DND-41 (cell line): ENCODE measurements at regions not wholly inside any gene's neighbourhood (a gene's known extent, or its start where the extent isn't known, plus 50 kb on each side); places are given as distances from the start of the nearest gene placed in this dataset.
A peak's percentile ranks its signal among the peaks of the same experiment; 100 is the strongest.

Source experiments
- ATAC-seq: fragments of 200-7000 bp; cut with Tn5 transposase; 3 replicates; pipeline ENCODE4 v1.9.1; 2021; ENCODE audit warnings: low read depth; ENCODE audit not compliant: insufficient read depth
- DNase-seq: peaks from one replicate; pipeline ENCODE4 v3.0.0-alpha.2; 2020
- H2AFZ ChIP-seq: 2 replicates; pipeline ENCODE4 v1.6.0; 2012; ENCODE audit warnings: low read depth, low read length
- H3K27ac ChIP-seq: 2 replicates; pipeline ENCODE4 v1.5.1; 2012; ENCODE audit warnings: low read length, inconsistent platforms
- H3K27me3 ChIP-seq: fragments of 200-600 bp; sonication (generic); 2 replicates; pipeline ENCODE4 v1.6.0; 2012; ENCODE audit warnings: low read length, mild to moderate bottlenecking, inconsistent platforms; ENCODE audit not compliant: insufficient read depth, poor library complexity
- H3K36me3 ChIP-seq: 2 replicates; pipeline ENCODE4 v1.5.1; 2012; ENCODE audit warnings: low read length, inconsistent platforms; ENCODE audit not compliant: insufficient read depth
- H3K4me1 ChIP-seq: 2 replicates; pipeline ENCODE4 v1.5.1; 2012; ENCODE audit warnings: mild to moderate bottlenecking, low read length; ENCODE audit not compliant: insufficient read depth
- H3K4me2 ChIP-seq: 2 replicates; pipeline ENCODE4 v1.6.0; 2012; ENCODE audit warnings: mild to moderate bottlenecking, moderate library complexity, low read length, inconsistent platforms; ENCODE audit not compliant: insufficient read depth
- H3K4me3 ChIP-seq, 2 experiments: fragments of 200-600 bp in 1 of 2; shearing (Covaris generic) in 1 of 2; 2 replicates each; pipeline ENCODE4 v1.5.1; 2012 to 2016; ENCODE audit warnings: inconsistent platforms in 2 of 2, low read length in 2 of 2, mild to moderate bottlenecking in 2 of 2, low read depth in 1 of 2, moderate library complexity in 1 of 2
- H3K79me2 ChIP-seq: 2 replicates; pipeline ENCODE4 v1.6.0; 2012; ENCODE audit warnings: low read length, inconsistent platforms; ENCODE audit not compliant: insufficient read depth
- H3K9ac ChIP-seq: 2 replicates; pipeline ENCODE4 v1.6.0; 2012; ENCODE audit warnings: low read depth, mild to moderate bottlenecking, inconsistent platforms, low read length, moderate library complexity
- H3K9me3 ChIP-seq: 2 replicates; pipeline ENCODE4 v1.5.1; 2012; ENCODE audit warnings: low read length, moderate library complexity, mild to moderate bottlenecking, inconsistent platforms; ENCODE audit not compliant: insufficient read depth, severe bottlenecking
- H4K20me1 ChIP-seq: 2 replicates; pipeline ENCODE4 v1.6.0; 2012; ENCODE audit warnings: low read length; ENCODE audit not compliant: insufficient read depth
- EZH2 ChIP-seq: IDR thresholded peaks from 3 replicates; pipeline ENCODE4 v1.6.1; 2012; ENCODE audit warnings: borderline replicate concordance, low read depth, mild to moderate bottlenecking, moderate library complexity, low read length, inconsistent platforms; ENCODE audit not compliant: severe bottlenecking
- TF ChIP-seq, protein P1 (sequence below): IDR thresholded peaks from 2 replicates; pipeline ENCODE4 v1.5.1; 2012; ENCODE audit warnings: borderline replicate concordance, low read length, moderate library complexity, mild to moderate bottlenecking; ENCODE audit not compliant: poor library complexity, severe bottlenecking; ENCODE audit errors: extremely low read depth

DNA sequence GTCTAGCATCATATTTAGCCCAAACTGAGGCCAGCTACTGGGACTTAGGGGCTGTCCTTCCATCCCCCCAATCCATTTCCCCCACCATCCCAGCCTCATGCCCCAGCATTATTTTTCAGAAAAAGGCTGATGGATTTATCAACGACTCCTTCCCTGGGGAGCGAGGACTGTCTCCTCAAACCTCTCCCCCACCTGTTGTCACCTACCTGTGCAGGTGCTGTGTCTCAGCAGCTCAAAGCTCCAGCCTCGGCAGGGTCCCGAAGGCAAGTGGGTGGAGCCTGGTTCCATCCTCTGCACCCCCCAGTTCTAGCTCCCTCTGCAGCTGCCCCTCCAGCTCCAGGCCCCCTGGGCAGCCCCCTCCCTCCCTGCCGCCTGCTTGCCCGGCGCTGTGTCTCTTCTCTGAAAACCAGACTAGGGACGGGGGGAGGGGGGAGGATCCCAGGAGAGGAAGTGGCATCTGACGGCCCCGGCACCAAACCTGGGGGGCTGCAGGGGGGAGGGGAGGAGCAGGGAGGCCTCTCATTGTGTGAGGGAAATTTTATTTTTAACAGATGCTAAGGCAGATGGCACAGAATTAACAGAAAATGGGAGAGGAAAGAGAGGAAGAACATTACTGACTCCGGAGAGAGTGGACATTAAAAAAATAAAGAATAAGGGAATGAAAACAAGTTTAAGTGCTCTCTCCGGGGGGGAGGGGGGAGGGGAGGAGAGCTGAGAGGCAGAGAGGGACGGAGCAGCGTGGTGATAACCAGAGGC, 61.7 kb upstream of the PAX2 start:
- no peak overlapping the region for H3K27ac ChIP-seq
- 0 out of 2 replicates have a peak overlapping the region, but pooled peaks have one; percentile 15 for H3K4me2 ChIP-seq
- peak; percentile 66 for DNase-seq
- H3K4me3 ChIP-seq = no peak overlapping the region
- no peak for TF ChIP-seq EZH2
- TF ChIP-seq, protein P1, sequence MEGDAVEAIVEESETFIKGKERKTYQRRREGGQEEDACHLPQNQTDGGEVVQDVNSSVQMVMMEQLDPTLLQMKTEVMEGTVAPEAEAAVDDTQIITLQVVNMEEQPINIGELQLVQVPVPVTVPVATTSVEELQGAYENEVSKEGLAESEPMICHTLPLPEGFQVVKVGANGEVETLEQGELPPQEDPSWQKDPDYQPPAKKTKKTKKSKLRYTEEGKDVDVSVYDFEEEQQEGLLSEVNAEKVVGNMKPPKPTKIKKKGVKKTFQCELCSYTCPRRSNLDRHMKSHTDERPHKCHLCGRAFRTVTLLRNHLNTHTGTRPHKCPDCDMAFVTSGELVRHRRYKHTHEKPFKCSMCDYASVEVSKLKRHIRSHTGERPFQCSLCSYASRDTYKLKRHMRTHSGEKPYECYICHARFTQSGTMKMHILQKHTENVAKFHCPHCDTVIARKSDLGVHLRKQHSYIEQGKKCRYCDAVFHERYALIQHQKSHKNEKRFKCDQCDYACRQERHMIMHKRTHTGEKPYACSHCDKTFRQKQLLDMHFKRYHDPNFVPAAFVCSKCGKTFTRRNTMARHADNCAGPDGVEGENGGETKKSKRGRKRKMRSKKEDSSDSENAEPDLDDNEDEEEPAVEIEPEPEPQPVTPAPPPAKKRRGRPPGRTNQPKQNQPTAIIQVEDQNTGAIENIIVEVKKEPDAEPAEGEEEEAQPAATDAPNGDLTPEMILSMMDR = no peak
- no peaks in the 10 kb centered on the region for H3K79me2 ChIP-seq
- peaks cover 44% of the 10 kb centered on the region for H3K27me3 ChIP-seq
- H3K36me3 ChIP-seq = no peaks in the 10 kb centered on the region
- no peak overlapping the region for H3K9ac ChIP-seq
- H4K20me1 ChIP-seq = peaks cover 19% of the 10 kb centered on the region
- ATAC-seq = peak; percentile 55
- no peak overlapping the region for H2AFZ ChIP-seq
- H3K4me1 ChIP-seq = peaks cover 15% of the 10 kb centered on the region
- H3K9me3 ChIP-seq = no peaks in the 10 kb centered on the region

DNA sequence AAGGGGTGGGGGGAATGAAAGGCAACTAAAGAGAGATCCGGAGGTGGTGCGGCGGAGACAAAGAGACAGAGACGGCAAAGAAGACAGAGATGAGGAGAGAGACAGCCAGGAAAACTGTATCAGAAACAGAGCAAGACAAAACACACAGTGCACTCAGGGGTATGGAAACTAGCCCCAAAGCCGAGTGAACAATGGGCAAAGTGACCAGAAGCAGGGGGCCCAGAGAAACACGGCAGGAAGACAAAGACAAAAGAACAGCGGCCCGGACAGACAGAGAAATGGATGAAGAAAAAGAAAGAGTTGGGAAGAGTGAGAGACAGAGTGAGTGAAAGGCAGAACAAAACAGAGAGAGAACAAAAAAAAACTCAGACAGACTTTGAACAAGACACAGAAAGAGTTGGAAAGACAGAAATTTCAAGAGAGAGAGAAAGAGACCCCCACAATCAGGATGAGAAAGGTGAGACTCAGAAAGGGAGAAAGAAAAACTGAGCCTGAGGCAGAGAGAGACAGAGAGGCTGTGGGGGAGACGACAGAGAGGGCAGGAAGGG, 60.6 kb upstream of the PAX2 start:
- no peak for DNase-seq
- no peak overlapping the region for H3K27ac ChIP-seq
- no peak overlapping the region for H3K4me2 ChIP-seq
- peaks cover 15% of the 10 kb centered on the region for H3K4me1 ChIP-seq
- peaks cover 19% of the 10 kb centered on the region for H4K20me1 ChIP-seq
- H3K79me2 ChIP-seq = no peaks in the 10 kb centered on the region
- H3K9ac ChIP-seq = no peak overlapping the region
- H3K9me3 ChIP-seq = no peaks in the 10 kb centered on the region
- H3K4me3 ChIP-seq = no peak overlapping the region
- no peak for ATAC-seq
- H2AFZ ChIP-seq = no peak overlapping the region
- H3K27me3 ChIP-seq = peaks cover 50% of the 10 kb centered on the region
- TF ChIP-seq, protein P1 = no peak
- no peak for TF ChIP-seq EZH2
- H3K36me3 ChIP-seq = no peaks in the 10 kb centered on the region

DNA sequence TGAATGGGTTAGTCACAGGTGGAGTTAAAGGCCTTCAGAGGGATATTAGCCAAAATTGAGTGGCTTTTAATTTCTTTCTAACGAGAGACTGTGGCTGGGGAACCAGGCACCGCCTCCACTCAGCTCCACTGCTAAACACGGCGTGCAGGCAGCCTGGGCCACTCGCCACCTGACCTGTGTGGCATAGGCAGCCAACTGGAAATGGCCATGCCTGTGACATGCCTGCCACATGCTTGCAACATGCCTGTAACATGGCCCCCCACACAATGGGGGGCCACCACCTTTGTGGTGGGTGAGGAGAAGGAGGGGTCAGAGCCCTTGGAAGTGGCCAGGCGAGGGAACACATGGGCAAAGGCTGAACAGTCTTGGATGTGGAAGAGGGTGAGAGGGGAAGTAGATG, 60.1 kb upstream of the PAX2 start:
- Histone ChIP-seq H3K4me2 (no peak overlapping the region), H3K9me3 (no peaks in the 10 kb centered on the region), H3K4me3 (no peak overlapping the region), H3K79me2 (no peaks in the 10 kb centered on the region), H3K27me3 (peaks cover 50% of the 10 kb centered on the region), H2AFZ (no peak overlapping the region), H3K27ac (no peak overlapping the region), H4K20me1 (peaks cover 19% of the 10 kb centered on the region), H3K9ac (no peak overlapping the region), H3K4me1 (peaks cover 15% of the 10 kb centered on the region), H3K36me3 (no peaks in the 10 kb centered on the region)
- no peak for ATAC-seq
- DNase-seq = no peak
- TF ChIP-seq, protein P1 = no peak
- no peak for TF ChIP-seq EZH2
